ENCODE measurements at regions not wholly inside any gene's neighbourhood (a gene's known extent, or its start where the extent isn't known, plus 50 kb on each side); places are given as distances from the start of the nearest gene placed in this dataset.
"Not testable (repeated sequence)": the region's sequence is repeated elsewhere in the genome, so short reads cannot be mapped to it uniquely, and the experiment has no call there.

GRCh38 chr7:140283472-140283871 lies 106.7 kb upstream of the KDM7A start:
- no peak for DNase-seq (ENCODE audit: low read depth in 2 of 2)

GRCh38 chr7:140281960-140282359 lies 105.2 kb upstream of the KDM7A start:
- no peak for DNase-seq (ENCODE audit: low read depth in 2 of 2)

GRCh38 chr7:140281255-140281654 lies 104.5 kb upstream of the KDM7A start:
- DNase-seq (ENCODE audit: low read depth in 2 of 2) = no peak

- no peak for DNase-seq (ENCODE audit: low read depth in 2 of 2)
These were observed 99.2 kb upstream of the KDM7A start for GRCh38 chr7:140276001-140276400.

- no peak for DNase-seq (ENCODE audit: low read depth in 2 of 2)
These were observed 98.5 kb upstream of the KDM7A start for GRCh38 chr7:140275069-140275965.

- no peak for DNase-seq (ENCODE audit: low read depth in 2 of 2)
These were observed 96.6 kb upstream of the KDM7A start for GRCh38 chr7:140273417-140273816.

- not testable (repeated sequence) for DNase-seq (ENCODE audit: low read depth in 2 of 2)
These were observed 94.8 kb upstream of the KDM7A start for GRCh38 chr7:140271643-140271968.

- DNase-seq (ENCODE audit: low read depth in 2 of 2) = no peak
These were observed 92.3 kb upstream of the KDM7A start for GRCh38 chr7:140269004-140269638.

GRCh38 chr7:140267381-140268226 lies 90.8 kb upstream of the KDM7A start:
- no peak for DNase-seq (ENCODE audit: low read depth in 2 of 2)

GRCh38 chr7:140263277-140263676 lies 86.5 kb upstream of the KDM7A start:
- no peak for DNase-seq (ENCODE audit: low read depth in 2 of 2)

- DNase-seq (ENCODE audit: low read depth in 2 of 2) = no peak
These were observed 85.6 kb upstream of the KDM7A start for GRCh38 chr7:140262242-140262903.

GRCh38 chr7:140261522-140261921 lies 84.7 kb upstream of the KDM7A start:
- no peak for DNase-seq (ENCODE audit: low read depth in 2 of 2)

GRCh38 chr7:140261105-140261486 lies 84.3 kb upstream of the KDM7A start:
- no peak for DNase-seq (ENCODE audit: low read depth in 2 of 2)

- DNase-seq (ENCODE audit: low read depth in 2 of 2) = no peak
These were observed 83.7 kb upstream of the KDM7A start for GRCh38 chr7:140260352-140261104.

GRCh38 chr7:140257278-140257677 lies 80.5 kb upstream of the KDM7A start:
- DNase-seq (ENCODE audit: low read depth in 2 of 2) = not testable (repeated sequence)

GRCh38 chr7:140254976-140255375 lies 78.2 kb upstream of the KDM7A start:
- not testable (repeated sequence) for DNase-seq (ENCODE audit: low read depth in 2 of 2)

GRCh38 chr7:140249036-140249806 lies 72.4 kb upstream of the KDM7A start:
- DNase-seq (ENCODE audit: low read depth in 2 of 2) = no peak

- no peak for DNase-seq (ENCODE audit: low read depth in 2 of 2)
These were observed 70.8 kb upstream of the KDM7A start for GRCh38 chr7:140247559-140247958.

- DNase-seq (ENCODE audit: low read depth in 2 of 2) = no peak
These were observed 68.9 kb upstream of the KDM7A start for GRCh38 chr7:140245611-140246105.

All from stimulated activated CD8-positive, alpha-beta memory T cell treated with anti-CD3 and anti-CD28 coated beads, Interleukin-7, amount 100 ng/mL, for 1 hour (primary cell).